ENCODE measurements at regions not wholly inside any gene's neighbourhood (a gene's known extent, or its start where the extent isn't known, plus 50 kb on each side); places are given as distances from the start of the nearest gene placed in this dataset.

GRCh38 chr6:165766457-165766856 lies 103.4 kb upstream of the PDE10A start:
- TF ChIP-seq CTCF (IDR thresholded peaks at IDR 0.05; ENCODE audit: low read depth, low read length) = no peak
- TF ChIP-seq EZH2phosphoT487 (IDR thresholded peaks at IDR 0.05; ENCODE audit: low read depth) = no peak

Measured in OCI-LY3 (cell line).